LNCaP clone FGC (cell line): ENCODE measurements at regions not wholly inside any gene's neighbourhood (a gene's known extent, or its start where the extent isn't known, plus 50 kb on each side); places are given as distances from the start of the nearest gene placed in this dataset.

ENCODE experiments used
- DNase-seq: peaks from one replicate; pipeline ENCODE4 v3.0.0-alpha.2; 2011; ENCODE audit warnings: low read depth
- H3K4me3 ChIP-seq: 2 replicates; pipeline ENCODE4 v1.5.1; 2011; ENCODE audit warnings: mild to moderate bottlenecking, low read depth, low read length, control low read depth
- CTCF ChIP-seq: IDR thresholded peaks from 2 replicates; pipeline ENCODE4 v1.5.1; 2012; ENCODE audit warnings: mild to moderate bottlenecking; ENCODE audit not compliant: control insufficient read depth, insufficient read depth; ENCODE audit errors: extremely low read depth

- no peak for DNase-seq
- no peak for TF ChIP-seq CTCF
- no peak overlapping the region for H3K4me3 ChIP-seq
These were observed 251.1 kb upstream of the HTR2C start for GRCh38 chrX:114332766-114333165.

- TF ChIP-seq CTCF: no peak
- no peak overlapping the region for H3K4me3 ChIP-seq
- no peak for DNase-seq
These were observed 249.4 kb upstream of the HTR2C start for GRCh38 chrX:114334473-114334982.

- H3K4me3 ChIP-seq: no peak overlapping the region
- no peak for TF ChIP-seq CTCF
- no peak for DNase-seq
These were observed 245.0 kb upstream of the HTR2C start for GRCh38 chrX:114338870-114339269.

GRCh38 chrX:114344756-114345349 is 239.0 kb upstream of the HTR2C start:
- DNase-seq: no peak
- peak; percentile 53 for TF ChIP-seq CTCF

GRCh38 chrX:114361076-114361725 is 222.7 kb upstream of the HTR2C start:
- no peak overlapping the region for H3K4me3 ChIP-seq
- TF ChIP-seq CTCF: no peak
- peak; percentile 56 for DNase-seq

More at GRCh38 chrX:114344756-114345349, 239.0 kb upstream of the HTR2C start:
- no peak overlapping the region for H3K4me3 ChIP-seq

GRCh38 chrX:114363346-114363745 is 220.5 kb upstream of the HTR2C start:
- DNase-seq: no peak
- no peak overlapping the region for H3K4me3 ChIP-seq
- TF ChIP-seq CTCF: no peak
